NCI-H2107 treated with DMSO at 0.1 percent for 48 hours (cell line): ENCODE measurements at regions not wholly inside any gene's neighbourhood (a gene's known extent, or its start where the extent isn't known, plus 50 kb on each side); places are given as distances from the start of the nearest gene placed in this dataset.

Experiments
- DNase-seq: peaks from one replicate; lab custom pipeline; 2025; ENCODE audit not compliant: unreplicated experiment; lab: John Stamatoyannopoulos, UW

DNA sequence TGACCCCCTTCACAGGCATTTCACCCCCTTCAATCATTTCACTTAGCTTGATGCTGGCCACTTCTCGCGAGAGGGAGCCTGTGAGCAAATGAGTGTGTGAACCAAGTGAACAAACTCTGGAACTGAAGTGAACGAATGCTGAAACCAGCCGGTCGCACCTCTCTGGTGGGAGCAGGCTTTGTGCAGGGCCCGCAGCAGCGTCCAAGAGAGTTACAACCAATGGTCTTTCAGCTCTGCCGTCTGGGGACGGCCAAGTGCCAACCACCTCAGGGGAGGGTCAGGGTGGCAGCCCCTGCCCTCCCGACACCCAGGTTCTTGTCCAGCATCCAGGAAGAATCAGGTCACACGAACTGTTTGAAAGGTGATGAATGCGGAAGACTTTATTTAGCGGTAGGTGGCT lies 764.0 kb downstream of the SUCLG1 start:
- DNase-seq, result no peak

DNA sequence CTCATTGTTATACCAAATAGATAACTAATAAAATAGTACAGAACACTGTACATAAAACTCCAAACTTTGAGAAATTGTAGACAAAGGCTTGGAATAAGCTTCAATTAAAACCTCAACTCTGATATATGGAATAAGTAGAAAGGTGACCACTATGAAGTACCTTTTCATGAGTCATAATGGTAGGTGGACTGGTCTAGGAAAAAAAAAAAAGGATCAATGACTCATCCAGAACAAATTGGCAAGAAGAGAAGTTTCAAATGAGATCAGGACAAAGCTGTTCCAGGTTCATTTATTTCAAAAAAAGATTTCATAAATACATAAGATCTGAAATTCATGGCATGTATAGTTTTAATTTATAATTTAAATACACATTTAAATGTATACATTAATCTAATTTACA lies 769.7 kb downstream of the SUCLG1 start:
- DNase-seq, result no peak

DNA sequence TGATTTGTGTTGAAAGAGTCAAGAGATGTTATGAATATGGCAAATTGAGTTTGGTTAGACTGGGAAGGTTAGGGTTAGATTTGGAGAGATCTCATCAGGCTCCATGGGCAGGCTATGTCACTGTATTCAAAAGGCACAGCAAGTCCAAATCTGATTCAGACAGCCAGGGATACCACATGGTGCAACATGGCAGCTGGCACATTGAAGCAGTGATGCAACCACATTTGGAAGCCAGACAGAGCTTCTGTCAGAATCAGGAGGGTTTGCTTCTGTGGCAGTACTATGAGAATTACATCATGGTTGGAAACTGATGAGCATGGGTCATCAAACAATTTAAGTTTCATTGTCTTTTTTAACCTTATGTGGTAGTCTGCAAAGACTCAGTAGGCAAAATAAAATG lies 772.2 kb downstream of the SUCLG1 start:
- DNase-seq, result no peak

DNA sequence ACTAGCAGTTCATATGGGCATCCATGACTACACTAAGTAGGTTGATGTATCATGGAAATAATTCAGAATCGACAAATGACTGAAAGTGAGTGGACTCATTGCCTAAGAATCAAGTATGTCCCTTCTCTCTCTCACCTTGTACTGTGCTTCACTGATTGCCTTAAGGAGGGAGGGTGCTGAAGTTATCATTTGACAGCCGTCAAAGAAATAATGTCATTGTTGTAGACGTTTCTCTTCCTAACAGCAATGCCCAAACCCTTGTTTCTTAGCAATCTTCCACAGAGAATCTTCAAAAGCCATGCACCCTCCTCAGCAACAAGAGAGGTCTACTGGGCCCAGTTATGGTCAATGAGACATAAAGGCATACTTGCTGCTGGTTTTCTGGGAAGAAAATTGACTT lies 785.0 kb downstream of the SUCLG1 start:
- DNase-seq, result no peak

DNA sequence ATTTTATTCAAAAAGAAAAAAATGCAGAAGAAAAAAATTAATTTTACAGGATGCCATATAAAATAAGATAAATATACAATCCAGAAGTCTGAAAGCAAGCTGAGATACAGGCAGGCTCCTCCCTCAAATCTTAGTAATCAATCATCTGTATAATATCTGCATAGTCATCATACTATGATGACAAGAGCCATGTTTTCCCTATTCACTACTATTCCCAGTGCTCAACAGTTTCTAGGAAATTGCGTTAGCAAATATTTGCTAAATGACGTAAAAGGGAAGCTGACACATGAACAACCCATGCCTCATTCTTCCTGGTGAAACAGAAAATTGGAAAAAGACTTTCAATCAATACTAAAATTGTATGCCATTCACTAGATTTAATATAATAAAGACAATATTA lies 793.2 kb downstream of the SUCLG1 start:
- DNase-seq, result no peak

DNA sequence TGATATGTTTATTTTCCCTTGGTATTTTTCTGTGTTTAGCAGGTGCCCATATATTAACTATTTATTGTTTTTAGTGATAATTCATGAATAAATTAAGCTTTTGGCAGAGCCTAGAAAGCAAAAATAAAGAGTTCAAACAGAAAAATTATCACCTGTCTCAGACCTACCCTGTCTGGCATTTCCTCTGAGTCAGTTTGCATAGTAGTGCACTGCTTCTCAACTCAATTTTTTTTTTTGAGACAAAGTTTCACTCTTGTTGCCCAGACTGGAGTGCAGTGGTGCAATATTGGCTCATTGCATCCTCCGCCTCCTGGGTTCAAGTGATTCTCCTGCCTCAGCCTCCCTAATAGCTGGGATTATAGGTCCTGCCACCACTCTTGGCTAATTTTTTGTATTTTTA lies 793.9 kb downstream of the SUCLG1 start:
- no peak for DNase-seq

DNA sequence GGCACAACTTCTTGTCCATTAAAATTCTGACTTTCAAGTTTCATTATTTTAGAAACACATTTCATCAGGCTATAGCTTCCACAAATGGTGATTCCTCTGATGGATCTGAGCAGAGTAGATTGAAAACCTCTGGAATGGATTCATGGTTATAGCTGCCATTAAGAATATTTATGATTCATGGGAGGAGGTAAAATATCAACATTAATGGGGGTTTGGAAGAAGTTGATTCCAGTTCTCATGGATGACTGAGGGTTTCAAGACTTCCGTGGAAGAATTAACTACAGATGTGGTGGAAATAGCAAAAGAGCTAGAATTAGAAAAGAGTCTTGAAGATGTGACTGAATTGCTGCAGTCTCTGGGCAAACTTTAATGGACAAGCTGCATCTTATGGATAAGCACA lies 797.4 kb downstream of the SUCLG1 start:
- DNase-seq, result no peak

DNA sequence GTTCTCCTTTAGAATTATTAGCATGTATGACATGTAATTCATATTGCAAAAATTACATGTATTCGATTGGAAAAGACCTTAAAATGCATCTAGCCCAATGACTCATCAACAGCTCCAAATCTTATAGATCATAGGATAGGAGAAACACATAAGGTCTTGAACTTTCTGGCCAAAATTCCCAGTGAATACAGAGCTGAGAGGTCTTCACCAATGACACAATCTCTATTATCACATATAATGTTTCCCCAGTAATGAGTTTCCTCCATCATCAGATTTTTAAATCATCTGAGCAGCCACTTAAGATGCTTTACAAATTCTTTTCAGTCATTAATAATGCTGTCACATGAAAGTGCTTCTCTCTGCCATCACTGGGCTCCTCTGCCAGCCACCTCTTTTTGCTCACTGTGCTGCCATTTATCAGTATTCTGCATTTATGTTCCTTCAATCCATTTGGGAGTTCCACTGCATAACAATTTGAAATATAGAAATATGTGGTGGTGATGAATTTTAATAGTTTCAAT lies 804.9 kb downstream of the SUCLG1 start:
- DNase-seq, result no peak

DNA sequence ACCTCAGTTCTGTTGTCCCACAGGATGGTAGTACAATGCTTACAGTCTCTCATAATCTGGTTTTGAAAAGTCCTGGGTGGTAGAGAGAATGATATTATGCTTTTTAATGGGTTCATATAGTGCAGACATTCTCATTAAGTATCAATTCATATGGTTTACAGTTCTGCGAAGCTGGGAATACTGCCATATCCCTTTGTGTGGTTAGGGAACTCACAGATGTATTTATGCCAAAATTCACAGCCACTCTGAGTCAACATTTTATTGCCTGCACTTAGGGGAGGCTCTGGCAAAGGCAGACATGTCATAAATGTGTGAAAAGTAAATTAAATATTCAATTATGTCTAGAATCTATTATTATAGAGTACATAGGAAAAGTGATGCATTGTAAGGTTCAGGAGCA lies 808.2 kb downstream of the SUCLG1 start:
- DNase-seq, result no peak

DNA sequence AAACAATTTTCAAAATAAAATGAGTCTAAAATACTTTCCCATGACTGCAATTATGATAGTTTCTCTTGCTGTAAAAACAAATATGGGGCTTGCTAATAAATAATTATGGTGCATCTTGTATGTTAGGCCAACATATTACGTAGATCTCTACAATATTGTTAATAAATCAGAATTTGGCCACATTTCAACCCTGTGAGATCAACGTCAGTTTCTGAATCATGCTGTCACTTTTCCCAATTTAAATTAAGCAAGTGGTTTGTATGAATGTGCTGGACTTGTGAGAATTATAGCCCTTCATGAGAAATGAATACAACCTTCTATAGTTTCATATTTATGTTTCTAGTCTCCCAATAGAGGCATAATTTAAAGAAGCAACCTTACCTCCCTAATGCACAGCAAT lies 808.9 kb downstream of the SUCLG1 start:
- no peak for DNase-seq

DNA sequence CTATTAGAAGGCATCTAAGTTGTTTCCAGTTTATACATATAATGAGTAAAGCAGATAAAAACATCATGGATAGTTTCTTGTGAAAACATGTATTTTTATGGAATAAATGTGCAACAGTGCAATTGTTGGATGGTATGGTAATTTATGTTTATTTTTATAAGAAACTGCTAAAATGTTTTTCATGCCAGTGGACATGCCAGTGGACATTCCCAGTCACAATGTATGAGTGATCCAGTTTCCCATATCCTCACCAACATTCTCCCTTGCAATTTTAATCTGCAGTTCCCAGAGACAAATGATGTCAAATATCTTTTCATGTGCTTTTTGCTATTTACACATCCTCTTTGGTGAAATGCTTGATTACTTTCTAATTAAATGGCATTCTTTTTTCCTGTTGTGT lies 818.6 kb downstream of the SUCLG1 start:
- no peak for DNase-seq

DNA sequence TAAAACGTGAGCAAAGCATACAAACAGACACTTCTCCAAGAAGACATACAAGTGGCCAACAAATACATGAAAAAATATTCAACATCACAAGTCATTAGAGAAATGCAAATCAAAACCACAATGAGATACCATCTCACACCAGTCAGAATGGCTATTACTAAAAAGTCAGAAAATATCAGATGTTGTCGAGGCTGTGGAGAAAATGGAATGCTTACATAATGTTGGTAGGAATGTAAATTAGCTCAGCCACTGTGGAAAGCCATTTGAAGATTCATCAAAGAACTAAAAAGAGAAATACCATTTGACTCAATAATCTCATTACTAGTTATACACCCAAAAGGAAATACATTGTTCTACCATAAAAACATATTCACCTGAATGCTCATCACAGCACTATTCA lies 825.7 kb downstream of the SUCLG1 start:
- DNase-seq, result no peak

DNA sequence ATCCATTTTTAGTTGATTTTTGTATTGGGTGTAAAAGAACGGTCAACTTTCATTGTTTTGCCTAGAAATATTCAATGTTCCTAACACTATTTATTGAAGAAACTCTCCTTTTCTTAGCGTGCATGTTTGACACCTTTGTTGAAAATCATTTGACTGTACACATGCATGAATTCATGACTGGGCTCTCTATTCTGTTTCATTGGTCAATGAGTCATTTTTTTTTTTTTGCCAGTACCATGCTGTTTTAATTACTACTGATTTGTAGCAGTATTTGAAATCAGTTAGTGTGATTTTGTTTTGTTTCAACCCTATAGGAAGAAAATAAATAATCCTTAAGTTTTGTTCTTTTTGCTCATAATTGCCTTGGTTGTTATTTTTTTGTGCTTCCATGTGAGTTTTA lies 828.7 kb downstream of the SUCLG1 start:
- no peak for DNase-seq

DNA sequence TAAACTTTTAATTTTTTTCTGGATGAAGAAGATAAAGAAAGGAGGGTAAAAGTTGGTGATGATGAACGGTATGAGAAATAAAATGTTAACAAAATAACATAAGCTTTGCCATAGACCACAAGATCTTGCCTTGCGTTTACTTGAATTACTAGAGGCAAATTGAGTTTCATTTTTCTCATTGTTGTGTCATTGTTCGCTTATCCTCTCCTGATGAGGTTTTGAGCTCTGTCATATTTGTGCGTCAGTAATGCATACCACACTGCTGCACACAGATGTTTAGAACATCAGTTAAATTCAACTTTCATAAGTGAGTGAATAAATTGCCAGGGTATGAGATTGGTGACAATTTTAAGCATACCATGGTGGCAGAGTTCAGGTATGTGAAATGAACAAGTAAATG lies 843.6 kb downstream of the SUCLG1 start:
- DNase-seq, result no peak

DNA sequence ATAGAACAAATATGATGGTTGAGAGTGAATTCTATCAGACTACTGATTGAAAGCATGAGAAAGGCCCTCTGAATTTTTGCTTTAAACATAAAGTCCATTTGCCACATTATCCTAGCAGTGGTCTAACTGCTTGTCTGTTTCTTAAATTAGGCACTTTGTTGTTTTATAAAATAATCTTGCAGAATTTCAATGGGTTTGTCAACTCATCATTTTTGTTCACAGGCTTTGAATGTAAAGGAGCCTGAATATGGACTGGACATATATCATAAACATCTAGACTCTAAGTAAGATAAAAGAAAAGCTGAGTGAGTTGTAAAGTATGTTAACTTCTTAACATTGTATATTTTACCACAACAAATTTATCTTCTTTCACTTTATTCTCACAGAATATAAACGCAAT lies 845.9 kb downstream of the SUCLG1 start:
- no peak for DNase-seq

DNA sequence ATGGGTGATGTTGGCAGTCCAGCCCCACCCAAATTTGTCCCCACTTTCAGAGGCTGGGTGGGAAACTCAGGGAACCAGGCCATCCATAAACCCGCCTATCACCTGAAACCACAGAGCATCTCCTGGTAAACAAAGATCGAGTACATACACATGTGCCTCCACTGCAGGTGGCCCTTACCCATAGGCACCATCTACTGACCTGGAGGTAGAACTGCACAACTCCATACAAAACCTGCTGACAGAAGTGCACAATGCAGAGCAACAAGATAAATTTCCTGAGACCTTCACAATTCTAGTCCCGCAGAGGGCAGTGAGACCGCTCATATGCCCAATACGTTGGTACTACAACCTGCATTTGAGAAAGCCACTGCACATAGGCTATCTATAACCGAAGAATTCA lies 856.3 kb downstream of the SUCLG1 start:
- DNase-seq, result peak; percentile 23

DNA sequence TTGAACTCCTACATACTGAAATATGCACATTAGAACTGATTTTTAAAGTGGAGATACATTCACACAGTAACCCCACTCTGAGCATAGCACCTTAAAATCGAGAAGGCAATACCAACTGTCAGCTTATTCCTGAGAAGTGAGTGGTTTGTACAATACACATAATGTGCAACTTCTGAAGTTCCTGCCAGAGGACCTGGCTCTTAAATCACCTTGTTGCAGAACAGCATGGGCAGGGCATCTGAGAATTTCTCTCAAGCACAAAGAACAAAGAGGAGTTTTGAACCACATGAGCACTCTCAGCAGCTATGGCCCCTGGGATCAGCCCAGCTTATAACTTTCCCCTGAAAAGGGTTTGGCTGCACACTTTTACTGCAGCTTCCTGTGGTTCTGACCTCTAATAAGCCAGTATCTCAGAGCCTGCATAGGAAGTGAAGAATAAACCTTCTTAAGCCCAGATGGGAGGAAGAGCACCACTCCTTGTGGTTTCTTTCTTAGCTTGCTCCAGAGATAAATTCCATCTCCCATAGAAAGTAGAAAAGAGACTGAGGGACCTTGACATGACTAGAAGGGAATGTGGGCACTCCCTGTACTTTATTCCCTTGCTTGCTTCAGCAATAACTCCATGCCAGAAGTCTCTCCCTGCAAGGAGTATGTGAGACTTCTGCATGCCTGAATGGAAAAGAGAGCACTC lies 862.3 kb downstream of the SUCLG1 start:
- DNase-seq, result no peak

DNA sequence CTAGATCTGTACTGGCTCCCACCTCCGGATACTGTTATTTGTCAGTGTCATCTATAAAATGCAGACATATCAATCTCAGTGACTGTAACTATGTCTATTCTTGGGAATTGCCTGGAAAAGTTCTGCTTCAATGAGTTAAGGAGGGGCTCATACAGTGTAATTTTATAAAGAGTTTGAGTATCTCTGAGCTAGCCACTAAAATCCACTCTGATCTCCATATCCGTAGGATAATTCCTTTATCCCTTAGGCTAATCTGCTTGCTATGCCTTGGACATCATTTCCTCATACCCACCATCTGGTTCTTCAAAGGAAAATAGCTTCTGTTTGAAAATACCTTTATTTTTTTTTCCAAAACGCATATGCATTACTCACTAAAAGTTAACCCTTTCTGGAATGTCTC lies 863.2 kb downstream of the SUCLG1 start:
- no peak for DNase-seq

DNA sequence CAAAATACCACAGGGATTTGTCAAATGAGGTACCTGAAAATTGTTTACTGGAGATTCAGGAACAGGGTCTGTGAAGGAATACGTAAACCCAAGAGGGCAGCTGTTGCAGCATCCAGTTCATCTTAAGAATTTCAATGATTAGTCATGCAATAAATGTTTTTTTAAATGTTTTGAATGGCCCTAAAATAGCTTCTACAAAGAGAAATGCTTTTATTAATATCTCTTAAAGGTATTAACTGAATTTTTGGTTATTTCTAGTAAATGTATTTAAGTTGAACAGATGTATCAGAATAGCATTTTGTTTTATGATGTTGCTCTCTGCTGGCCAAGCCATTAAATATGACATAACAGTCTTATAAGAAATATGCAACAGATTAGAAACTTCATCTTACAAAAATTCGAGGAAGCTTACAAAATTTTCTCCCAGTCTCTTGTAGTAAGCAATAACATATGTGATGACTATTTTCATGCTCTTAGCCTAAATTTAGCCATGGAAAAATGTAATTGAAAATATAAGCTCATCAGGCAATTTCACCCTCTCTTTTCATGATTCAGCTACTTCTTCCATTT lies 863.9 kb downstream of the SUCLG1 start:
- DNase-seq, result no peak

DNA sequence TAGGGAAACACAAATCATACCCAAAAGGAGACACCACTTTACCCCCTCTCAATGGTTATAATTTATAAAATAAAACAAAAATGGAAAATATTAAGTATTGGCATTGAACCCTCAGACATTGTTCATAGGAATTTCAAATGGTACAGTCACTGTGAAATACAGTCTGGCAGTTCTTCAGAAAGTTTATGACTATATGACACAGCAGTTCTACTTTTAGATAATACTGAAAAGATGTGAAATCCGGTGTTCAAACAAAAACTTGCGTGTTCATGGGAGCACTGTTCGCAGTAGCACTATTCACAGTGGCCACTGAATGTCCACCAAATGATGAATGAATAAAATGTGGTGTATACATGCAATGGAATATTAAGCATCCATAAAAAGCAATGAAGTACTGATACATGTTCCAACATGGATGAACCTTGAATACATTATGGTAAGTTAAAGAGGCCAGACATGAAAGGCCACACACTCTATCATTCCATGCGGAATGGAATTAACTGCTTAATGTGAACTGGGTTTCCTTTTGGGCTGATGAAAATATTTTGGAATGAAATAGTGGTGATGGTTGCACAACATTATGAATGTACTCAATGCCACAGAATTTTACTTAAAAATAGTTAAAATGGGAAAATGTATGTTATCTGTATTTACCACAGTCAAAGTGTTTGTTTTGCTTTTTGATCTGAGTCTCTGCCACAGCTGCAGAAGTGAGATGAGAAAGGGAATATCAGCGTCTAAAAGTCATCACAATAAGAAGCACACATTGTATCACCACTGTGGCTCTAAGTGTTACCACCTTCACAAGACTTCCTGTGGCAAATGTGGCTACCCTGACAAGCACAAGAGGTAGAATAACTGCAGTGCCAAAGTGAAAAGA lies 864.6 kb downstream of the SUCLG1 start:
- no peak for DNase-seq

DNA sequence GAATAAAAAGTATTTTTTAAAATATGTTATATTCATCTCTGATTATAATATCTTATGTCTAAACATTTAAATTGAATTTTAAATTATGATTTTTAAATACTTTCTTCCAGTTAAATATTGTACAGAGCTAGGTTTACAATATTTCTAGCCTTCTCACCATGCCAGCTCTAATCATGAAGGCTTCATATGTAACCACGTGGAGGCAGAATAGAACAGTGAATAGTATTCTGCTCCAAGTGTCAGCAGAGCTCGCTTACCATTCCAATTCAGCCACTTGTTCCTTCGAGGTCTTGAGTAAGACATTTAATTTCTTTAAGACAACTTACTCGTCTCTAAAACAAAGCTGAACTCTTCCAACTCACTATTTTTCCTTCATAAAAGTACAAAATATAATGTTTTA lies 871.8 kb downstream of the SUCLG1 start:
- no peak for DNase-seq

DNA sequence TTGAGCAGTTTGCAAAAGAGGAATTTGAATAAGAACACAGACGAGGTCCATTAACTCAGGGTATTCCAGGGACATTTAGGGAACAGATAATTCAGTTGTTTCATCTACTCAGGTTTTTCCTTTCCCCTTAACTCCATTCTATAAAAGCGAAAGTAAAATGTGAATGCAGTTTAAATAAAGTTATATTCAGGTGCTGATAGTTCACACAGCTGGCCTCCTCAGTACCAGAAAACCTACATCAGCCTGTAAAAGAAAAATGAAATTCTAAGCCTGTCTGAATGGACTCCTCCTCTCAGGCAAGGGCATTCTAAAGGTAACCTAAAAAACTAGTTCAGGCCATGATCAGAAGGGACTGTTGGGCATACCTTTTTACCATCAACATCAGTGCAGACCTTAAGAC lies 873.8 kb downstream of the SUCLG1 start:
- no peak for DNase-seq
